Gastrocnemius medialis (tissue), 4 donors: ENCODE measurements at regions not wholly inside any gene's neighbourhood (a gene's known extent, or its start where the extent isn't known, plus 50 kb on each side); places are given as distances from the start of the nearest gene placed in this dataset.

Source experiments
- POLR2A ChIP-seq, 2 donors: fragments of 450-650 bp; IDR thresholded peaks; one replicate each; pipeline ENCODE4 v1.6.1; 2017; ENCODE audit warnings: antibody characterized with exemption in 2 of 2, mild to moderate bottlenecking in 2 of 2, moderate library complexity in 2 of 2
- TF ChIP-seq, protein P1 (sequence below), 5 experiments: fragments of 450-650 bp in 3 of 5; fragments of 200-600 bp in 2 of 5; sonication (generic) in 2 of 5; IDR thresholded peaks in 4 of 5; conservative IDR thresholded peaks in 1 of 5; 1 replicate in 4 of 5; 2 replicates in 1 of 5; pipeline ENCODE4 v1.5.1; 2016 to 2019; ENCODE audit warnings: antibody characterized with exemption in 5 of 5, mild to moderate bottlenecking in 3 of 5, moderate library complexity in 3 of 5

DNA sequence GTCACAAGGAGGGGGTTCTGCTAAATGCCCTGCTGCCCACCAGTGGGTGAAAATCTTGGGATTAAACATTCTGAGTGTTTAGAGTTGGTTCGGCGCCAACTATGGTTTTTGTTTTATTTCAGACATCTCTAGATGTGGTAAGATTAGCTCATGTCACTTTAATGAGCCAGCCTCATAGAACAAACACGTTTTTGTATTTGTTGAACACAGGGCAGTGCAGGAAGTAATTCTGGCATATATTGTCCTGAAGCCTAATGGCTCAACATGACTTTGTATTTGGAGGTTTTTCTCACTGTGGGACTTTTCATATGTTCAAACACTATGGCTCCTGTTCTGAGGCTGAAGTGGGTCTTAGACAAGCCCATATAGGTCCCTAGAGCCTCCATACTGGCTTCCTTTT, 107.8 kb downstream of the NGF start:
- TF ChIP-seq, protein P1, sequence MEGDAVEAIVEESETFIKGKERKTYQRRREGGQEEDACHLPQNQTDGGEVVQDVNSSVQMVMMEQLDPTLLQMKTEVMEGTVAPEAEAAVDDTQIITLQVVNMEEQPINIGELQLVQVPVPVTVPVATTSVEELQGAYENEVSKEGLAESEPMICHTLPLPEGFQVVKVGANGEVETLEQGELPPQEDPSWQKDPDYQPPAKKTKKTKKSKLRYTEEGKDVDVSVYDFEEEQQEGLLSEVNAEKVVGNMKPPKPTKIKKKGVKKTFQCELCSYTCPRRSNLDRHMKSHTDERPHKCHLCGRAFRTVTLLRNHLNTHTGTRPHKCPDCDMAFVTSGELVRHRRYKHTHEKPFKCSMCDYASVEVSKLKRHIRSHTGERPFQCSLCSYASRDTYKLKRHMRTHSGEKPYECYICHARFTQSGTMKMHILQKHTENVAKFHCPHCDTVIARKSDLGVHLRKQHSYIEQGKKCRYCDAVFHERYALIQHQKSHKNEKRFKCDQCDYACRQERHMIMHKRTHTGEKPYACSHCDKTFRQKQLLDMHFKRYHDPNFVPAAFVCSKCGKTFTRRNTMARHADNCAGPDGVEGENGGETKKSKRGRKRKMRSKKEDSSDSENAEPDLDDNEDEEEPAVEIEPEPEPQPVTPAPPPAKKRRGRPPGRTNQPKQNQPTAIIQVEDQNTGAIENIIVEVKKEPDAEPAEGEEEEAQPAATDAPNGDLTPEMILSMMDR (IDR thresholded peaks at IDR 0.05 in 4 of 5, conservative IDR thresholded peaks at IDR 0.05 in 1 of 5), result no peak
- TF ChIP-seq POLR2A (IDR thresholded peaks at IDR 0.05), result no peak
